ENCODE measurements at regions not wholly inside any gene's neighbourhood (a gene's known extent, or its start where the extent isn't known, plus 50 kb on each side); places are given as distances from the start of the nearest gene placed in this dataset.
"Not testable (repeated sequence)": the region's sequence is repeated elsewhere in the genome, so short reads cannot be mapped to it uniquely, and the experiment has no call there.

DNA sequence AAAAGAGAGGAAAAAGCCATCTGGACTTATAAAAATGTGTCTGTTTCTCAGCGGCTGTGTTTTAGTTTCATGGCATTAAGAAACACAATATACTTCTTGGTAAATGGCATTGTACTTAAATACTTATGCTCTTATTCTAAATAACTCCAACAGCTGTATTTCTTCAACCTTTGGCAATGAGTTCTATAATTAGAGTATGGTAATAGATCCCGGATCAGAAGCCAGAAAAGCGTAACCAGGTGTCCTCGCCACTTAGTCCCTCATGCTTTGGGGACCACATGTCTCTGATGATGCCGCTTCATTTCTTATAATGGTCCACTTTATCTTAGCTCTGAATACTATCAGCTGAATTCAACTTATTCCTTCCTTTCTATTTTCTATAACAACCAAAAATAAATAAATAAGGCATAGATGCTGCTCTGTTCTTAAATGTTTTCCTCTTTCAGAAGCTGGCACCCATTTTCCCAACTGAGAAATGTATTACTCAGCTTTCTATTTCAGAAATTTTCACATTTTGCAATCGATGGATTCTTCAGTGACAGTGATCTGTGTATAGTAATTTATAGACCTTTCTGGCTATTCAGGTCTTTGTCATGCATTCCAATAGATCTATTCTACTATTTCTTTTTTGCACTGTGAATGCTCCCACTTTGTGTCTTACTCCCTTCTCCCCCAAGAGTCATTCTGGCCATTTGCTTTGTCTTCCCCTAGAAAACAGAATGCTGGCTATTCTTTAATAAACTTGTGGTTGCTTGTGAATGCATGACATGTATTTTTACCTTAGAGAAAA is 87.6 kb upstream of the KBTBD8 start:
- no peak for DNase-seq (ENCODE audit: extremely low read depth in 1 of 2, low read depth in 1 of 2)

DNA sequence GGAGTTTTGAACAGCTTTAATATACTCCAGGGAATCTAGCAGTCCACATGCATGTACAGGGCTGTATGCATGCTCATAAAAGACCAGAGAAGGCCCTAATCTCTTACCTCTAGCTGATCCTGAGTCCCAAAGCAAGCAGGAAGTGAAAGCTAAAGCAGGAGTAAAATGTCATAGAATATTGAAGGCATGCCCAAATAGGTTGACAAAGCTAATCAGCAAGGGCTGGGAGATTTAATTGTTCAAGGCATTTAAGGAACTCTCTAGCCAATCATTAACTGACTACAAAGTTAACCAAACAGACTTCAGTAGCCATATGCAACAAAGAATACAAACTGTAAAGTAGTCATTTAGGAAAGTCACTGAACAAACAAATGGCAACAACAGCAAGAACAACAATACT is 85.8 kb upstream of the KBTBD8 start:
- no peak for DNase-seq (ENCODE audit: extremely low read depth in 1 of 2, low read depth in 1 of 2)

DNA sequence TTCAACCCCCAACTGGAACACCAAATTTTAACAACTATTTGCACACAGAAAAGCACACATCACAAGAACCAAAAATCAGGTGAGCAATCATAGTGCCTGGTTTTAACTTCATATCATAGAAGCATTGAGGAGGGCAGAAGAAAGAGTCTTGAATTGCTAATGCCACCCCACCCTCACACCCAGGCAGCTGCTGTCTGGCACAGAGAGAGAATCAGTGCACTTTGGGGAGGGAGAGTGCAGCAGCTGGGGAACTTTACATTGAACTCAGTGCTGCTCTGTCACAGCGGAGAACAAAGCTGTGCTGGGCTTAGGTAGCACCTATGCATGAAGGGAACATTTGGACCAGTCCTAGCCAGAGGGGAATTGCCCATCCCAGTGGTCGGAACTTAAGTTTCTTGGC is 76.0 kb upstream of the KBTBD8 start:
- no peak for DNase-seq (ENCODE audit: extremely low read depth in 1 of 2, low read depth in 1 of 2)

DNA sequence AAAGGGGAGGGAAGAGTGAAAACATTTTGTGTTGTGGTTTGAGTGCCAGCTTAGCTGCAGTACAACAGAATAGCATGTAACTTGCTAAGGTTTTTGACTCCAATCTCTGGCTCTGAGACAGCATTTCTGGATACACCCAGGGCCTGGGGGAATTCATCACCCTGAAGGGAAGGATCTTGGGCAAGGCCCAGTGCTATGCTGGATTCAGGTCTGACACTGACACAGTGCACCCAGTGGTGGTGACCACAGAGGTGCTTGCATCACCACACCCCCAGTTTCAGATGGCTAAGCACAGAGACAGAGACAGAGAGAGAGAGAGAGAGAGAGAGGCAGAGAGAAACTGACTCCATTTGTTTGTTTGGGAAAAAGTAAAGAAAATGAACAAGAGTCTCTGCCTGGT is 74.1 kb upstream of the KBTBD8 start:
- DNase-seq (ENCODE audit: extremely low read depth in 1 of 2, low read depth in 1 of 2) = no peak

DNA sequence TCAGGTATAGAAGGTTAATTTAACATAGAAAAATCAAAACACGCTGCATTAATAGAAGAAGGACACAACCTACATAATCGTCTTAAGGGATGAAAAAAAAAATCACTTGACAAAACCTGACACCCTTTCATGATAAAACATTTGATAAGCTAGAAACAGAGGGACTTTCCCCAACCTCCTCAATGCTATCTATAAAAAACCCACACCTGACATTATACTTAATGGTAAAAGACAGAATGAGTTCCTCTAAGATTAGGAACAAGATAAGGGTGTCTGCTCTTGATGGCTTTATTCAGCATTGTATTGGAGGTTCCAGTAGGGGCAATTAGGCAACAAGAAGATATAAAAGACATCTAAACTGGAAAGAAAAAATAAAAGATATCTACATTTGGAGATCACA is 69.9 kb upstream of the KBTBD8 start:
- no peak for DNase-seq (ENCODE audit: extremely low read depth in 1 of 2, low read depth in 1 of 2)

DNA sequence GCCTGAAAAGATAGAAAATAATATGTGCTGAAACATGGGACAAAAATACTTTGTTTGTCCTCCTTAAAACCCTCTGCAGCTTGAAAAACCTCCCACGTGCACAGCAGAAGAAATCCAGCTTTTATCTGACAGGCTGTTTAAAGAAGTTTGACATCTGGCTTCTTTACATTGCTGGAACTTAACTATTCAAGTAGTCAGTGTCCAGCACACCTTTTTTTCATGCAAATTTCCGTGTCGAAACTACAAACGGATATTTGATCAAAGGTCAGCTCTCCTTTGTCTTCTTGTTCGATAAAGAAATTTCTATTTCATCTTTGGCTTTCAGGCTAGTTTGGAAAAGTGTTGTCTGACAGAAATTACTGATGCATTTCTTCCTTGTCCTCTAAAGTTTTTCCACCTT is 66.8 kb upstream of the KBTBD8 start:
- no peak for DNase-seq (ENCODE audit: extremely low read depth in 1 of 2, low read depth in 1 of 2)

DNA sequence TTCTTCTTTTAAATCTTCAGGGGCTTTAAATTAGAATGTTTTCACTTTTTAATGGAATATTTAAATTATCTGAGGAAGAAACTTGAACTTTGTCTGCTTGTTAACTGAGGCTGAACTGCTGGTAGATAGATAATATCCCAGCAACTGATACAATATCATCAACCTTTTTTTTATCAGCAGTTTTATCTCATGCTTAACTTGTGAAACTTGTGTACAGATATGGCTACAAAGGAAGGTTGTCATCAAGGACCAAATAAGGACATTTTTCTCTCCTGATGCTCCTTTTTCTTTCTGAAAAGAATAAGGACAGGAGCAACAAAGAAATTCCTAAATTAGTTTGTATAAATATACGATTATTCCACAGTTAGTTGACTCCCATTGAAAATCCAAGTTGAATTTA is 66.4 kb upstream of the KBTBD8 start:
- DNase-seq (ENCODE audit: extremely low read depth in 1 of 2, low read depth in 1 of 2) = no peak

DNA sequence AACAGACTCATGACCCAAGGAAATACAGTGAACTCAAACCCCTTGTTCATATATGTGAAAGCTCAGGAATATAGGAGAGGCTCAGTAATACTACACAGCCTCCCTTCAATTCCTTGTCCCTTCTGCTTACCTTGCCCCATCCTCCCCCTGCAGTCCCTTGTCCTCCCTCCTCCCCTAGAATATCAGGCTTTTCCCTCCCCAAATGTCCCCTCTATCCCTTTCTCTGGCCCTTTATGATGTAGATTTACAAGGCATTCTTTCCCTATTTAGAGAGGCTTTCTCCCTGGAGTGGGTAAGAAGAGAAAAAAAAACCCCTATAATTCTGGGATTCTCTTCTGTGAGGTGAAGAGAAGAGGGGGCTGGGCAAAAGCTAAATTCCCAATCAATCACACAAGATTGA is 64.9 kb upstream of the KBTBD8 start:
- DNase-seq (ENCODE audit: extremely low read depth in 1 of 2, low read depth in 1 of 2) = no peak

DNA sequence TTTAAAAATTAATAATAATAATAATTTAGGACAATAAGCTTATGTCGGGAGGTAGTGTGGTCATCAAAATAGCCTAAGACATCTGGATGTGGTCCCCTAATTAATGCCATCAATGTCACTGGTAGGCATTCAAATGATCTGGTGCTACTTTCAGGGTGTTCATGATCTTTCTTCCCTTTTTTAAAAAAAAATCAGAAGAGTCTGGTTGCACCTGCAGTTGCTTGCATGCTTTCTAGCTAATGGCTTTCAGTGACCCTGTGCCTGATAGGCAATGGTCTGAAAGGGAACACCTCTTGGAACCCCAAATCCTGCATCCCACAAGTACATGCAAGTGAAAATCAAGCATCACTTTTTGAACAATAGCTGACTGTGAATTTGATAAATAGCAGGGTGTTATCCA is 64.1 kb upstream of the KBTBD8 start:
- no peak for DNase-seq (ENCODE audit: extremely low read depth in 1 of 2, low read depth in 1 of 2)

DNA sequence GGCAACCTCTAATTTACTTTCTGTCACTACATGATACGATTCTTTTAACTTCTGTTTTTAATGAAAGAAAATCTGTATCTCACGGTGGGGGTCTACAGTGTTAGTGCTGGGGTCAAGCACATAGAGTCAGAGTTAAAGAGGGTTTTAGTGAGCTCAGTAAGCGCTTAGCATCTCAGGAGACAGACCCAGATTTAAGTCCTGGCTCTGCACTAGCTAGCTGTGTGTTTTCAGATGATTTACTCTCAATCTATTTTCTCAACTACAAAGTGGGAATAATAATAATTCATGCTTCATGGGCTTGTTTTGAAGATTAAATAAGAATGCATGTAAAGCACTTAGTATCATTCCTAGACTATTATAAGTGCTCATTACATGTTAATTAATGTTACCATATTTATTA is 63.4 kb upstream of the KBTBD8 start:
- DNase-seq (ENCODE audit: extremely low read depth in 1 of 2, low read depth in 1 of 2) = no peak

DNA sequence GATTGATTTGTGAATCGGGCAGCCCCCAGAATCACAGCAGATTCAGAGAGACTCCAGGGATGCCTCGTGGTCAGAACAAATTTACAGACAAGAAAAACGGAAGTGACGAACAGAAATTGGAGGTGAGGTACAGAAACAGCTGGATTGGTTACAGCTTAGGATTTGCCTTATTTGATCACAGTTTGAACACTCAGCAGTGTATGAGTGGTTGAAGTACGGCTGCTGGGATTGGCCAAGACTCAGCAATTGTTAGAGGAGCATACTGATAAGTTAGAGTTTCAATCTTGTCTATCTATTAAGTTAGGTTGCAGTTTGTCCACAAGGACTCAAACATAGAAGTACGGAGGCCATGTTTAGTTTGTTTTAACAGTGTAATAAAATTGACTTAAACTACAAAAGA is 61.1 kb upstream of the KBTBD8 start:
- not testable (repeated sequence) for DNase-seq (ENCODE audit: extremely low read depth in 1 of 2, low read depth in 1 of 2)

DNA sequence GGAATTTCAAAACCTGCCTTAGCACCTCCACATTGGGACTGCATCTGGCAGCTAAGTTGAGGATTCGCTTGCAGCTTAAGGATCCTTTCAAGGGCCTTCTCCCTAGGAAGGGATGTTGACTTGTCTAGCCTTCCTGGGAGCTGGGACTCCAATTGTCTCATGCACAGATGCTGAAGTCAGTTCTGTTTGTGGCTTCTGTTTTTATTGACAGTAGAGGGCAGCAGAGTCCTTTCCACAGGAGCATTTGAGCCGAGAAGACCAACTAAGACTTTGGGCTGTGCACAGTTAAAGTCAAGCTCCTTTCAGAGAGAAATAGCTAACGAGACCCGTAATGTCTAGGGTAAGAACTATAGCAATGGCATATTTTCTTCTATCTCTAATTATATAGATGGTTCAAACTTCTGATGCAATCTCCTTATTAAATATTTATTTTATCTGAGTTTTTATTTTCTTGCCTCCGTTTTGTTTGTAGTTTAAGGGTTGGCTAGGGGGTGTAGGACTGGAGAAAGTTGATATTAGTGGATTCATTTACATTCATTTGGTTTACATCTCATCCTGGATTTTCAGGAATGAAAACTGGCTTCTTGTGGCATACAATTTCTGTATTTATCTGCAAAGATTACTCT is 59.7 kb upstream of the KBTBD8 start:
- DNase-seq (ENCODE audit: extremely low read depth in 1 of 2, low read depth in 1 of 2) = no peak

DNA sequence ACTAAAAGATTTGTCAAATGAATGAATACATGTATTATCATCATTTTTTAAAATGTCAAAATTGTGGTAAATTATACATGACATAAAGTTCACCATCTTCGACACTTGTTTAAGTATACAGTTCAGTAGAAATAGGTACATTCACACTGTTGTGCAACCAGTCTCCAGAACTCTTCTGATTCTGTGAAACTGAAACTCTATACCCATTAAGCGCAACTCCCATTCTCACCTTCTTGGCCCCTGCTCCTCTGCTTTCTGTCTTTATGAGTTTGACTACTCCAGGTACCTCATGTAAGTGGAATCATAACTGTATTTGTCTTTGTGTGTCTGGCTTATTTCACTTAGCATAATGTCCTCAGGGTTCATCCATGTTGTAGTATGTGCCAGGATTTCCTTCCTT is 50.1 kb upstream of the KBTBD8 start:
- DNase-seq (ENCODE audit: extremely low read depth in 1 of 2, low read depth in 1 of 2) = no peak
